ENCODE measurements at regions not wholly inside any gene's neighbourhood (a gene's known extent, or its start where the extent isn't known, plus 50 kb on each side); places are given as distances from the start of the nearest gene placed in this dataset.

- Histone ChIP-seq H3K4me1 (ENCODE audit: control insufficient read depth, insufficient read depth, low read length) (peaks cover 10% of the 10 kb centered on the region), H3K36me3 (ENCODE audit: control insufficient read depth, insufficient read depth, low read length) (no peaks in the 10 kb centered on the region), H3K27me3 (ENCODE audit: control insufficient read depth, insufficient read depth, low read length) (no peaks in the 10 kb centered on the region), H3K9ac (ENCODE audit: low read depth, low read length) (no peak overlapping the region), H3K27ac (ENCODE audit: low read depth, low read length) (no peak overlapping the region), H3K4me3 (ENCODE audit: low read depth, low read length) (no peak overlapping the region), H3K9me3 (ENCODE audit: control insufficient read depth, insufficient read depth, low read length) (no peaks in the 10 kb centered on the region)
These were observed 599.9 kb downstream of the SOX5 start for GRCh38 chr12:23349564-23349963.

- peaks cover 10% of the 10 kb centered on the region for H3K4me1 ChIP-seq (ENCODE audit: control insufficient read depth, insufficient read depth, low read length)
- H3K27me3 ChIP-seq (ENCODE audit: control insufficient read depth, insufficient read depth, low read length): no peaks in the 10 kb centered on the region
- H3K27ac ChIP-seq (ENCODE audit: low read depth, low read length): no peak overlapping the region
- H3K4me3 ChIP-seq (ENCODE audit: low read depth, low read length): no peak overlapping the region
- no peaks in the 10 kb centered on the region for H3K36me3 ChIP-seq (ENCODE audit: control insufficient read depth, insufficient read depth, low read length)
- no peaks in the 10 kb centered on the region for H3K9me3 ChIP-seq (ENCODE audit: control insufficient read depth, insufficient read depth, low read length)
- no peak overlapping the region for H3K9ac ChIP-seq (ENCODE audit: low read depth, low read length)
These were observed 598.7 kb downstream of the SOX5 start for GRCh38 chr12:23350808-23351207.

DNA sequence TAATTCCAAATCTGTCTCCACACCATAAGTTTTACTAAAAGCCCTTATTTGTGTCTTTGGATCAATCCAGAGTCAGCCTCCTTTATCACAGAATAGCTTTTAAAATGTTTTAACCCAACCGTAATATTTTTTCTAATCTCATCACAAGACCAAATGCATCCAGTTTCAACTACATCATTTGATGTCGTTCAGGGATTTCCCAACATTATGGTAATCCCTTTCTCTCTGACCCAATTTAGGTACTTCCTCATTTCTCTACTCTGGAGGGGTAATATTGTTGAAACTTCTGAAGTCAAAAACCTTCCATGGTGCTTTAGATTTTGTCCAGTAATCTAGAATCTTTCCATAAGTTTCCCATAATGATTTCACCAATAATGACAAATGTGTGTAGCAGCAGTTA is 596.8 kb downstream of the SOX5 start:
- H3K9ac ChIP-seq (ENCODE audit: low read depth, low read length): no peak overlapping the region
- no peak overlapping the region for H3K27ac ChIP-seq (ENCODE audit: low read depth, low read length)
- no peak overlapping the region for H3K4me3 ChIP-seq (ENCODE audit: low read depth, low read length)
- no peaks in the 10 kb centered on the region for H3K27me3 ChIP-seq (ENCODE audit: control insufficient read depth, insufficient read depth, low read length)
- peaks cover 10% of the 10 kb centered on the region for H3K4me1 ChIP-seq (ENCODE audit: control insufficient read depth, insufficient read depth, low read length)
- no peaks in the 10 kb centered on the region for H3K9me3 ChIP-seq (ENCODE audit: control insufficient read depth, insufficient read depth, low read length)
- no peaks in the 10 kb centered on the region for H3K36me3 ChIP-seq (ENCODE audit: control insufficient read depth, insufficient read depth, low read length)

DNA sequence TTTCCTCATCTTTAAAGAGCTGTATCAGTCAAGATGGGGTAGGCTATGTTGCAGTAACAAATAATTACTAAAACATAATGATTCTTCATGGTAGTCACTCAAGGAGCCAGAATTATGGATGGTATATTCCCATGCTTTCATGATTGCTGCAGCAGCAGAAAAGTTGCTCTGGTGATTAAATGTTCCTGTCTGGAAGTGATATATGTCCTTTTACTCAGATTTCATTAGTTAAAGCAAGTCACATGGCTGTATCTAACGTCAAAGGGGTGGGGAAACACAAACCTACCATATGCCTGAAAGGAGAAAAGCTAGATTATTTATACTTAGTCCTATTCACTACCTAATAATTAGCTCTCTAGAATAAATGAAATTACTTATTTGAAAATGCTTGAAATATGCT is 594.7 kb downstream of the SOX5 start:
- Histone ChIP-seq H3K9ac (ENCODE audit: low read depth, low read length) (no peak overlapping the region), H3K36me3 (ENCODE audit: control insufficient read depth, insufficient read depth, low read length) (no peaks in the 10 kb centered on the region), H3K9me3 (ENCODE audit: control insufficient read depth, insufficient read depth, low read length) (no peaks in the 10 kb centered on the region), H3K4me1 (ENCODE audit: control insufficient read depth, insufficient read depth, low read length) (no peaks in the 10 kb centered on the region), H3K4me3 (ENCODE audit: low read depth, low read length) (no peak overlapping the region), H3K27ac (ENCODE audit: low read depth, low read length) (no peak overlapping the region), H3K27me3 (ENCODE audit: control insufficient read depth, insufficient read depth, low read length) (no peaks in the 10 kb centered on the region)

- Histone ChIP-seq H3K4me1 (ENCODE audit: control insufficient read depth, insufficient read depth, low read length) (no peaks in the 10 kb centered on the region), H3K9me3 (ENCODE audit: control insufficient read depth, insufficient read depth, low read length) (no peaks in the 10 kb centered on the region), H3K9ac (ENCODE audit: low read depth, low read length) (no peak overlapping the region), H3K4me3 (ENCODE audit: low read depth, low read length) (no peak overlapping the region), H3K36me3 (ENCODE audit: control insufficient read depth, insufficient read depth, low read length) (no peaks in the 10 kb centered on the region), H3K27me3 (ENCODE audit: control insufficient read depth, insufficient read depth, low read length) (no peaks in the 10 kb centered on the region), H3K27ac (ENCODE audit: low read depth, low read length) (no peak overlapping the region)
These were observed 593.0 kb downstream of the SOX5 start for GRCh38 chr12:23356440-23356839.

GRCh38 chr12:23356927-23357708 is 592.4 kb downstream of the SOX5 start:
- H3K4me1 ChIP-seq (ENCODE audit: control insufficient read depth, insufficient read depth, low read length): no peaks in the 10 kb centered on the region
- no peaks in the 10 kb centered on the region for H3K36me3 ChIP-seq (ENCODE audit: control insufficient read depth, insufficient read depth, low read length)
- no peak overlapping the region for H3K4me3 ChIP-seq (ENCODE audit: low read depth, low read length)
- H3K9me3 ChIP-seq (ENCODE audit: control insufficient read depth, insufficient read depth, low read length): no peaks in the 10 kb centered on the region
- H3K27me3 ChIP-seq (ENCODE audit: control insufficient read depth, insufficient read depth, low read length): no peaks in the 10 kb centered on the region
- no peak overlapping the region for H3K9ac ChIP-seq (ENCODE audit: low read depth, low read length)
- no peak overlapping the region for H3K27ac ChIP-seq (ENCODE audit: low read depth, low read length)

GRCh38 chr12:23359975-23360701 is 589.3 kb downstream of the SOX5 start:
- Histone ChIP-seq H3K4me1 (ENCODE audit: control insufficient read depth, insufficient read depth, low read length) (no peaks in the 10 kb centered on the region), H3K9ac (ENCODE audit: low read depth, low read length) (no peak overlapping the region), H3K36me3 (ENCODE audit: control insufficient read depth, insufficient read depth, low read length) (no peaks in the 10 kb centered on the region), H3K4me3 (ENCODE audit: low read depth, low read length) (no peak overlapping the region), H3K27ac (ENCODE audit: low read depth, low read length) (no peak overlapping the region), H3K9me3 (ENCODE audit: control insufficient read depth, insufficient read depth, low read length) (peaks cover 4% of the 10 kb centered on the region; the same call in 1 of the 2 replicates), H3K27me3 (ENCODE audit: control insufficient read depth, insufficient read depth, low read length) (no peaks in the 10 kb centered on the region)

GRCh38 chr12:23361971-23362370 is 587.5 kb downstream of the SOX5 start:
- H3K4me3 ChIP-seq (ENCODE audit: low read depth, low read length): no peak overlapping the region
- H3K9me3 ChIP-seq (ENCODE audit: control insufficient read depth, insufficient read depth, low read length): peaks cover 4% of the 10 kb centered on the region; the same call in 1 of the 2 replicates
- H3K27ac ChIP-seq (ENCODE audit: low read depth, low read length): no peak overlapping the region
- H3K9ac ChIP-seq (ENCODE audit: low read depth, low read length): no peak overlapping the region
- H3K27me3 ChIP-seq (ENCODE audit: control insufficient read depth, insufficient read depth, low read length): no peaks in the 10 kb centered on the region
- no peaks in the 10 kb centered on the region for H3K4me1 ChIP-seq (ENCODE audit: control insufficient read depth, insufficient read depth, low read length)
- no peaks in the 10 kb centered on the region for H3K36me3 ChIP-seq (ENCODE audit: control insufficient read depth, insufficient read depth, low read length)

DNA sequence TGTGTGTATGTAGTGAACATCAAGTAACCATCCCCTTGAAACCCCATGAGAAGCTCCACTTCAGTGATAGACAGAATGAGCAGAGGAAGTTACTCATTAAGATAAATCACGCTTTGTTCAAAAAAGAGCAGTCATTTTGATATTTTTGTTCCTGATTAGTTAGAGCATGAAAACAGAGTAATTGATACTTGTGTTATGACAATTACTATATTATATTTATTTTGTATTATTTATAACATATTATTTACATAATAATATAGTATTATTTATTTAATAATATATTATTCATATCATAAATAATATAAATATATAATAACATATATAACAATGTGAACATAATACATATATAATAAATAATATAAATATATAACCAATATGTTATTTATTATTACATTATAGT is 580.9 kb downstream of the SOX5 start:
- Histone ChIP-seq H3K27me3 (ENCODE audit: control insufficient read depth, insufficient read depth, low read length) (no peaks in the 10 kb centered on the region), H3K4me3 (ENCODE audit: low read depth, low read length) (no peak overlapping the region), H3K9me3 (ENCODE audit: control insufficient read depth, insufficient read depth, low read length) (peaks cover 4% of the 10 kb centered on the region; the same call in 1 of the 2 replicates), H3K9ac (ENCODE audit: low read depth, low read length) (no peak overlapping the region), H3K4me1 (ENCODE audit: control insufficient read depth, insufficient read depth, low read length) (no peaks in the 10 kb centered on the region), H3K27ac (ENCODE audit: low read depth, low read length) (no peak overlapping the region), H3K36me3 (ENCODE audit: control insufficient read depth, insufficient read depth, low read length) (no peaks in the 10 kb centered on the region)

DNA sequence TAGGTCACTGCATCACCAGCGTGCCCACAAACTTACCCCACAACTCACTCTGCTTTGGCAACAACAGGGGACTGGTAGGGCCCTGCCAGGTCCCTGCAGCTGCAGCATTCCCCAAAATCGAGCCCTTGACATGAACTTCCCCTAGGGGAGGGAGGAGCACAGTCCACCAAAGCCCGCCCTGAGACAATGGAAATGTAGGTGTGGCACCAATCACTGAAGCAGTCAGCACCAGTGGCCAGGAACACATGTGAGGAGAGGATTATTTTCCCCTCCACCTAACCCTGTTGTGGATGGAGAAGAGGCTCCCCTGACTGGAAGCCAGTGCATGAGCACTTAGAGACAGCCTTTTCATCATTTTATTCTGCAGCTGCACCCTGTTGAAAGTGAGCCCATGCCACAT is 573.8 kb downstream of the SOX5 start:
- no peaks in the 10 kb centered on the region for H3K4me1 ChIP-seq (ENCODE audit: control insufficient read depth, insufficient read depth, low read length)
- H3K4me3 ChIP-seq (ENCODE audit: low read depth, low read length): no peak overlapping the region
- no peaks in the 10 kb centered on the region for H3K9me3 ChIP-seq (ENCODE audit: control insufficient read depth, insufficient read depth, low read length)
- no peaks in the 10 kb centered on the region for H3K27me3 ChIP-seq (ENCODE audit: control insufficient read depth, insufficient read depth, low read length)
- H3K36me3 ChIP-seq (ENCODE audit: control insufficient read depth, insufficient read depth, low read length): no peaks in the 10 kb centered on the region
- no peak overlapping the region for H3K9ac ChIP-seq (ENCODE audit: low read depth, low read length)
- no peak overlapping the region for H3K27ac ChIP-seq (ENCODE audit: low read depth, low read length)

DNA sequence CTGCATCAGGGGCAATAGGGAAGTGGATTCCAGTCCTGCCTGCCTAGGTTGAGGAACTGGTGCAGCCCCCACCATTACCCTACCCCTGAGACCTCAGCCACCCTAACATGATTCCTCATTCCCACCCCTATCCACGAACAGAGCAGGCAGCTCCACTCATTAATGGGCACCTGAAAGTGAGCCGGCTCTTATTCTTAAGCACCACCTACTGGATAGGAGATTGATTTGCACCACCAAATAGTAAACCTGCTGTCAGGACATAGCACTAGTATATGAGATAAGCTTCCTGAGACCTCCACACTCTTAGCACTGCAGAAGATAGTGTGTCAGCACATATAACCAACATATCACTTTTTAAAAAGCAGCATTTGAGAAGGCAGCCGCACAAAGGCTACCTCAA is 573.2 kb downstream of the SOX5 start:
- H3K27ac ChIP-seq (ENCODE audit: low read depth, low read length): no peak overlapping the region
- no peaks in the 10 kb centered on the region for H3K4me1 ChIP-seq (ENCODE audit: control insufficient read depth, insufficient read depth, low read length)
- H3K36me3 ChIP-seq (ENCODE audit: control insufficient read depth, insufficient read depth, low read length): no peaks in the 10 kb centered on the region
- no peak overlapping the region for H3K4me3 ChIP-seq (ENCODE audit: low read depth, low read length)
- H3K9ac ChIP-seq (ENCODE audit: low read depth, low read length): no peak overlapping the region
- H3K27me3 ChIP-seq (ENCODE audit: control insufficient read depth, insufficient read depth, low read length): no peaks in the 10 kb centered on the region
- no peaks in the 10 kb centered on the region for H3K9me3 ChIP-seq (ENCODE audit: control insufficient read depth, insufficient read depth, low read length)
